T-helper 1 cell (primary cell): ENCODE measurements at regions not wholly inside any gene's neighbourhood (a gene's known extent, or its start where the extent isn't known, plus 50 kb on each side); places are given as distances from the start of the nearest gene placed in this dataset.

Experiments
- DNase-seq, 5 donors: peaks; one replicate each; pipeline ENCODE4 v3.0.0-alpha.2; 2012 to 2020

DNA sequence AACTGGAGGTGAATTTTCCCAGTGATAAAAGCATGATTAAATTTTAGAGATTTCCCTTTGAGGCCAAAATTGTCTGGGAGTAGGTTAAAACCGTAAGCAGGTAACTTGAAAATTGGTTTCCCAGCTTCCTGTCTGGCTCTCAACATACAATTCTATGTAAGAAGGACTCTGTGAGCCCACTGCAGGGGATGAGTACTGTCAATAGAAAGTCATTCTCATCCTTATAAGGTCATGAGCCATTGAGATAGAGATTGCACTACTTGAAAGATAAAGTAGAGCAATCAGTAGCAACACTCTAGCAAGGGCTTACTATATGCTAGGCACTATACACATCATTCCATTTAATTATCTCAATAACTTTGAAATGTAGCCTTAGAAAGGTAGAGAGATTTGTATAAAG, 225.6 kb upstream of the HMGA2 start:
- DNase-seq: no peak

DNA sequence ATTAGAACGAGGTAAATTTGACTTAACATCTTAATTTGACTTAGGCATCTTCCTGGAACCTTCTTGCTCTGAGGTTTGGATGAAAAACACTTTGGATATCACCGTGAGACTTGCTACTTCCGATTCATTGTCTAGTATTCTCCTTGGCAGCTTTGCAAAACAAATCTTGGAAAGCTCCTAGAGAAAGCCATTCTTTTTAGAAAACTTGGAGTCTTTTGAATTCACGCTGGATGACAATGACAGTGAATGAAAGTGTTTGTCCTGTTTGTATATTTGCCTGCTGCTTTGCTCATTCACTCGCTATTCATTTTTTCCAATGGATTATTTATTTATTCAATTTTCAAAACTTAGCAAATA, 222.1 kb upstream of the HMGA2 start:
- DNase-seq: no peak

DNA sequence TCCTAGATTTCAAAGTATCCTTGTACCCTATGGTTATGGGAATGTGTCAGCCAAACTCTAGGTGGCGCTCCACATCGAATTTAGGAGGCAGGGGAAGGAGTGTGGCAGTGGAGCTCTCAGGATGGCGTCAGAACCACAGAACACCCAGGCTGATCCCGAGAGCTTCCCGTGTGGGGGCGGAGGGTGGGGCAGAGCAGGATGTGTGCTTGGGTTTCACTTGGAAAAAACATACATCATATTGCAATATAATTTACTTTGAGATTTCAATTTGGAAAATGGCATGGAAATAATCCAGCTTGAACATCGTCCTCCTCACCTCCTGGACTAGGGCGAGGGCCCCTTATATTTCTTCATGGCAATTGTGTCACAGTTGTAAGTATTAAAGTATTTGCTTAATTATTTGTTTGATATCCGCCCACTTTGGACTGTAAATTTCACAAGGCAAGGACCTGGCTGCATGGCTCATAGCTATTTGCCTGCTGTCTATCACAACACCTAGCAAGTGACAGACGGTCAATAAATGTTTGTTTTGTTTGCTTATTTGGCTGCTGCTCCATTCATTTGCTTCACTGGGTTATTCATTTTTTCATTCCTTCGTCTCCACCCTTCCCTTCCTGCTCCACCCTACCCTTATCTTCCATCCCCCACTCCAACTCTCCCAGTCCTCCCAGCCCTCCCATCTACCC, 221.5 kb upstream of the HMGA2 start:
- DNase-seq: peak in 1 of 5 donors; percentile 21

DNA sequence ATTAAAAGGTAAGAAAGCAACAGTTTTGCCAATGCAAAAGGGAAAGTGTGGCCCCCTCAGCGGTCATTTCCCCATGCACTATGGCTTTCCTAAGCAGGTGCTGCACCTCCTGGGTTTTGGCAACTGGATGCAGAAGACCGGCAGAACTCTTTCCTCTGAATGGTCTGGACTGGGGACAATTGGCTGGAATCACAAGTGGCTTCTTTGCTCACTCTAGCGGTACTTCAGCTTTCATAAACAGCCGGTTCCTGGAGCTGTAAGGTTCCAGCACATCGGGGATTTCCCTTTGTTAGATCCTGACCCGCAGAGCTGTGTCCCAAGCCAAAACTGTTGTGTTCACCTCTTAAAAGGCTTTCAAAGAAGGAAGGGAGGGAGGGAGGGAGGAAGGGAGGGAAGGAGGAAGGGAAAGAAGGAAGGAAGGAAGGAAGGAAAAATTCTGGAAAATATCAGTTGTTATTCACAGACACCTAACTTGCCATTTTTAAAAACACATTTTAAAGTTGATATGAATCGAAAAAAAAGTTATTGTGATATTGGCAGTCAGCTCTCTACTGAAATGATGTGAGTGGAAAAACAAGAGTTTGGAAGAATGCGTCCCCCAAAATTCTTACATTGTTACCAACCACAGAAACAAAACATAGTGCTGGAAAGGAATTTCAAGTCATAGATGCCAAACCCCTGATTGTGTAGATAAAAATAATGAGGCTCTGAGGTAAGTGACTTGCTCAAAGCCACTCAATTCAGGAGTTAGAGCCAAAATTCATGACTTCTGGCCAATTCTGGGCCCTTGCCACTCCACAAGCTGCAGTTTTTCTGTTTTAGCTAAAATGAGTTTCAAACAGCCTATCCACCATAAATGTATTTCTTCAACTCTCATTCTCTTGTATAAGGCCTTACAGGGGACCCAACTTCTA, 220.6 kb upstream of the HMGA2 start:
- DNase-seq: no peak

DNA sequence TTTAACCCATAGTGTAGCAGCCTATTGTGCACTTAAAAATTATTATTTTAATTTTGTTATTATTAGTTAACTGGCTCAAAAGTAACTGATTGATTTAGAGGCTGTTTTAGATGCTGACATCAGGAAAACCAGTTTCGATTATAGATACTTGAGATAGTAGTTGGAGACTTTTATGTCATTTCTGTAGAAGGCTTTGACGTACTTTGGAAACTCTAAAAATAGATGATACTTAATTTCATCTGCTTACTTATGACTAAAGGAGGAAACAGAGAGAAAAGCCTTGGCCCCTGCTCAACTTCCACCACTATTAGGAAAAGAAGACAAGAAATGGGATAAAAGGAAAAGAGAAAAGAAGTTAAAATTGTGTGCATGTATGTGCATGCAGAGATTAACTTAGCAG, 219.3 kb upstream of the HMGA2 start:
- DNase-seq: no peak

DNA sequence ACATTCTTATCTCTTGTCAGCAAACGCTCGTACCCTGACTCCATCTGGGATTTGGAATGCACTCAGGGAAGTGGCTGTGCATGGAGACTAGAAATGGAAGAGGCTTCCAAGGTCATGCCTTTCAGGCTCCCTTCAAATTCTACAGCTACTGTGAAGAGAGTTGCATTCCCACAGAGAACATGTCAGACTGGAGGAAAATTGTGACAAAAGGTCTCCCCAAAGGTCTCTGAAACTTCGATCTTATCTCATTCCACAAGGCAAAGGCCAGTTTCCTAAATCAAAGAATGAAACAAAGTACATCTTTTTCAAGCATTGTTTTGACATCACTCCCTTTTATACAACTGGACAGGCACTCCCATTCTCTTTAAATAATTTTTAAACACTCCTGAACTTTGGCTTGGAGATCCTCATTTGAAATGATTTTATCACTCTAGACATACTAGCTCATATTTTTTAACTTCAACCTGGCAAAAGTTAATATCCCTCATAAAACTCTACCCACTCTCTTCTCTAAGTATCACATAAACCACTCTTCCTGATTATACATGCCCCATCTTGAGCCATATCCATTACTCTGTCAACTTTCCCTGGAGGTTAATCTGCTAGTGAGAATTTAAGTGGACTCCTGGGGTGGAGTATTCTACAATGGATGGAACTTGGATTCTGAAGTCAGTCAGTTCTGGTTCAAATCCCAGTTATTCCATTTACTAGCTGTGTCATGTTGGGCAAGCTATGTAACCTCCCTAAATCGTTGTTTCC, 218.1 kb upstream of the HMGA2 start:
- DNase-seq: no peak

DNA sequence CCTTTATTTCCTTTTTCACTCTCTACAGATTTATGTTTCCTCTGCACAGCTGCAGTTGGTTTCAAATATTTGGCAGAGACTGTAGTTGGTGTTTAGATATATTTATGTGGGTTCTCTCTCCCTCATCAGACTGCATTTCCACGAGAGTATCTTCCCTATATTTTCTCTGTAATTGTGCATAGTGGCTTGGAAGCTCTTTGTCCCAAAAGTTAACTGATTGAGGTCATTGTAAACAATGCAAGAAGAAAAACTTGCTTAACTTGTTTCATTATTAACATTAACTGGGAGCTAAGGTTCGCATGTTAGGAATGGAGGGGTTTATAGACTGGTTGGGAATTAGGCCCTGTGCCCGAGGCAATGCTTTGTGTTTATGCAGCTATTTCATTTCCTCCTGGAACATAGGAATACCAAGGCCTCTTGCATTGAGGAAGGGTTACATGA, 216.9 kb upstream of the HMGA2 start:
- no peak for DNase-seq

DNA sequence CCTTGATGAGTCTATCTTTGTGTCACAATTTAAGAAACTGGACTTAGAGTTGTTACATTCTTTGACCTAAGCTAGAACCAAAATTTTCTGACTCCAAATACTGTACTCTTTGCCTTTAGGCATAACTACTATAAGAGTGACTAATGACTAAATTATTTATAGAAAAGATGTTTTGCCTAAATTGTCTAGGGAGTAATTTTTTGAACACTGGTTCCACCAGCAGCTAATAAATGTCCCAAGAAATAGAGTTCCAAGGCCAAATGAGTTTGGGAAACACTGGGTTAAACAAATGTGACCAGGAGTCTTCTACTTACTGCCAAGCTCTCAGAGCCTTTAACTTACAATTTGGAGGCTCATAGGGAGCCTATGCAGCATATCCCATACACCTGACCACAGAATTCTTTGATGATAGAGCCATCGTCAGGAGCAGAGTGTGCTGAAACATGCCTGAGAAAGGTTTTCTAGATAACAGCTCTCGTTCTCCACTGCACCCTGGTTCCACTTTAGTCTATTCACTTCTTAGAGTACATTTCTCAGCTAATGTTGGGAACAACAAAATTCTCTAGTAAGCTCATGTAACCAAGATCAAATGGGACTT, 215.9 kb upstream of the HMGA2 start:
- DNase-seq: no peak

DNA sequence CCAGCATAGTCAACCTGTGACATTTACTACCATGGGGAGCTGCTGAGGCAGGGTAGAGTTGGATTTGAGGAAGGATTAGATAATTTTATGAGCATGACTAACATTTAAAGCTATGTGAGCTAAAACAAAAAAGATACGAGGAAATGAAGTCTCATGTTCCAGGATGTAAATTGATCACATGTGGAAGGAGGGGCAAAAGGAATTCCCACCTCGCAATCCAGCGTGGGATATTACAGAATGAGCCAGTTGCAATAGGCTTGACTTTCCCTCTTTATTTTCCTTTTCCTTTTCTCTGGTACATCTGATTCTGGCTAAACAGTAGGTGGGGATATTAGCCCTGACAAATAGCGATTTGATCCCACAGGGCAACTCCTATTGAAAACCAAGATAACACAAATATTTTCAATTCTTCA, 214.9 kb upstream of the HMGA2 start:
- DNase-seq: no peak

DNA sequence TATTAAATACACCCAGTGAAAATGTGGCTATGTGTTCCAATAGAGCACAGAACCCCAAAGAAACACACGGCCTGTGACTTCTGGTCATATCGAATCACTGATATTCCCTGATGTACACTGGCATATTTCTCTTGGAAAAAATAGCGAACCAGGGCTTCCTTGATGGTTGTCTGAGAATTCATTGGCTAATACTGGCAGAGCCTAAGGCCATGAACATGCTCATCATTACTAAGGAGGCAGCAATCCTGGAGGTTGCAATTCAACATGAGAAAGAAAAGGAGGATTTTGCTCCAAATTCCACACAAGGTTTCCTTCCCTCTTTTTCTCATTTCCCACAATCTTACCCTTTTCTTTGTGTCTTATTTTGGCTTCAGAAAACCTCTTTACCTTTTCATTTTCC, 212.9 kb upstream of the HMGA2 start:
- no peak for DNase-seq

DNA sequence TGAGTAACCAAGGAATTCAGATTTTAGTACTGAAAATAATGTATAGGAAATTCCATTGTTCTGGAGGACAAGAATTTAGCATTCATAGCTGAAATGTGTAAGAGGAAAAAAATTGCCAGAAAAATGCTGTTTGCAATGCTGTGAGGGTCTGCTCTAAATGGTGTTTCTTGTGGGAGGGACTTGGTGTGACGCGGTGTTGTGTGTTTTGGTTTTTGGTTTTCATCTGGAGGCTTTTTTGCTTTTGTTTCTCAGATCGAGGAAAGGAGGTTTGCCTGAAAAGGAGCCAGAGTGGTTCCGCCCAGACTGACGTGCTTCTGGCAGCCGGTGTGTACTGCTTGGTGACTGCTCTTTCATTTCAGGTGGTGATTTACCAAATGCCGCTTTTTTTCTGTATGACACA, 211.8 kb upstream of the HMGA2 start:
- DNase-seq: no peak

DNA sequence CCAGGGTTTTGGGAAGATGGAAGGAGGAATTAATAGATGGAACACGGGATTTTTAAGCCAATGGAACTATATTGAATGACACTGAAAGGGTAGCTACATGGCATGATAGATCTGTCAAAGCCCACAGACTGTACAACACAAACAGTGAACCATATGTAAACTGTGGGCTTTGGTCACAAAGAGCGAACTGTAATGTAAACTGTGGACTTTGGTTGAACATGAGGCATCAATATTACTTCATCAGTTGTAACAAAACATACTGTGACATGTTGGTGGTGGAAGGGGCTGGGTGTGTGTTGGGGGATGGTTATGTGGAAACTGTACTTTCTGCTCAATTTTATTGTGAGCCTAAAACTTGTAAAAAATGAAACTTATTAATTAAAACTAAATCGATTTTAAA, 210.6 kb upstream of the HMGA2 start:
- DNase-seq: no peak

DNA sequence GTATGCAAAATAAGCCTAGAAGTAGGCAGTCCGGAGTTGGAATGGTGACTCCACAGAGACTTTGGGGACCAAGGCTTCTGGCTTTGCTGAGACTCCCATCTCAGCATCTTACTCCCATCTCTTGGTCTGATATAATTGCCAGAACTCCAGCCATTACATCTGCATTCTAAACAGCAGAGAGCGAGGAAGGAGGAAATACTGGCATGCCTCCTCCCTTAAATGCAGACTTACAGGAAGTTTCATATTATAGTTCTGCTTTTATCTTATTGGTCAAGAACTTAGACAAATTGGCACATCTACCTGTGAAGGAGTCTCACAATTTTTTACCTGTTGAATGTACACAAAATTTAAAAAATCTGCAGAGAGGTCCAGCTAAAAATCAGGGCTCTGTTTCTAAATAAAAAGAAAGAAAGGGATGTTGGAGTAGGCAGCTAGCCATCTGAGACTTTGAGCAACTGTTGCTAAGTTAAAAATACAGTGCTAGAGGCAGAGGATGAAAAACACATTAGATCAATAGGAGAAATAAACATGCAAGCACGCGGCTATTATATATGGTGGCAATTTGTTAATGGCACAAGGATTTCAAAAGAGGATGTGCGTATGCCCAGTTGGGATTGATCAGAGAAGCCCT, 209.9 kb upstream of the HMGA2 start:
- DNase-seq: no peak

DNA sequence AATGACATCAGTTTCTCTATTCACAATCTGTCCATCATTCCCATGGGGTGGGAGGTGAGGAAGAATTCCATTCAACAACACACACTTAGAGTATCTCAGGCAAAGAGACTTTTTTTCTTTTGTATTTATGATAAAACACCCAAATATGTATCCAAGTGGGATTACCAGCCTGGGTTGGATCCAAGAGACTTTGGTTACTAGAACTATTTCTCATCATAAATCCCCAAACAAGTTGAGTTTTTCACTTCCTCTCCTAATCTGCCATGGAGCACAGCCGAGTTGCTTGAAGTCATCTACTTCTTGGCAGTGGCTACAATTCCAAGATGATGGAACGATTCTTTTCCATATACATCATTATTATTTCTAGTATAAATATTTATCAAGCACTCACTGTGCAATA, 209.2 kb upstream of the HMGA2 start:
- DNase-seq: no peak

DNA sequence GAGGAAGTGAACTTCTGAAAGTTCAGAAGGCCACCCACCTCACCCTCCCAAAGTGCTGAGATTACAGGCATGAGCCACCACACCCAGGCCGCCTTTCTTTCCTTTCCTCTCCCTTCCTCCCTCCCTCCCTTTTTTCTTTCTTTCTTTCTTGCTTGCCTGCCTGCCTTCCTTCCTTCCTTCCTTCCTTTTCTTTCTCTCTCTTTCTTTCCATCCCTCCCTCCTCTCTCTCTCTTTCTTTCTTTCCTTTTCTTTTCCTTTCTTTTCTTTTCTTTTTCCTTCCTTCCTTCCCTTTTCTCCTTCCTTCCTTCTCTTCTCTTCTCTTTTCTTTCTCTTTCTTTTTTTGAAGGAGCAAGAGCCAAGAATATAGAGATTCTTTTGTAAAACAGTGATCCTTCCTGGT, 208.3 kb upstream of the HMGA2 start:
- no peak for DNase-seq

DNA sequence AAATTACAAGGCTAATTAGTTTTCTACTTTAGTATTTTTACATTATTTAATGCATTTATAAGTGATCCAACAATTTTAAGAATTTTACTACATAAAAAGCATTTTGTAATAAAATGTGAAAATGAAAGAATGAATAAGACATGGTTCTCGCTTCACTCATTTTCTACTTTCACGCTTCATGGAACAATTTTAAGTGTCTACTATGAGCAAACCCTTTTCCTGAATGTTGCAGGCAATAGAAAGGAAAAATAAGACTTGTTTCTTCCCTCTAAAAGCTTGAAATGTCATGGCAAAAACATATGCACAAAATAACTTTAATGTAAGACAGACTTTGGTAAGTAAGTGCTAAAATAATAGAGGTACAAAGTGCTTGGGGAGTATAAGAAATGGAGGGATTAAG, 205.7 kb upstream of the HMGA2 start:
- no peak for DNase-seq

DNA sequence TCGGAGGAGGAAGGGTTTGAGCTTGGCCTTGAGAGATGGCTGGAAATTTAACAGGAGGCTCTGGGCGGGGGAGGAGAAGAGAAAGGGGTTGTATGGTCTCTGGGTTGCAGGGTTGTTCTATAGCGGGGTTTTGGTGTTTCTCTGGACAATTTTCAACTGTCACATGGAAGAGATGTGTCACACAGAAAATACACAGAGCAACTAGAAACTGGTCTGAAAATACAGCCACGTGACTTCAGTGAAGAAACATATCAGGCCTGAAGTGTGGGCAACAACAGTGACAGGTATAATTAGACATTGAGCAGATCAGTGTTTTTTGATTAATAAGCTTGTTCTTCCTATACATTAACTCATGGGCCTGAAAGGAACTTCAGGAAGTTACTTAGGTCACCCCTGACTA, 205.3 kb upstream of the HMGA2 start:
- no peak for DNase-seq

DNA sequence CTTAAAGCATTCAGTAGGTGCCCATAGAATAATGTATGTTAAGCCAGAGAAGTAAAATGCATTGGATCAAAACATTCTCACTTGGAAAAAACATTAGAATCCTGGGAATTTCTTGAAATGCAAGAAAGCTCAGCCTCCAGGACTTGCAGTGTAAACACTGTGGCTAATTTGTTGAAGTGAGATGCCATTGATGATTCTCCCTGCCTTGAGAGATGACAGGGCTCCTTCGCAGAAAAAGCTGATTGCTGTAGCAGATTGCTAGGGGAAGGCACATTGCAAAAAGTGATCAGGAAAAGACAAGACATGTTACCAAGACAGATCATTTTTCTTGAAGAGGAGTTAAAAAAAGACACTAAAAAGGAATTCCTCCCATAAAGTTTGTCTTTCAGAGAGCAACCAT, 204.2 kb upstream of the HMGA2 start:
- DNase-seq: no peak

DNA sequence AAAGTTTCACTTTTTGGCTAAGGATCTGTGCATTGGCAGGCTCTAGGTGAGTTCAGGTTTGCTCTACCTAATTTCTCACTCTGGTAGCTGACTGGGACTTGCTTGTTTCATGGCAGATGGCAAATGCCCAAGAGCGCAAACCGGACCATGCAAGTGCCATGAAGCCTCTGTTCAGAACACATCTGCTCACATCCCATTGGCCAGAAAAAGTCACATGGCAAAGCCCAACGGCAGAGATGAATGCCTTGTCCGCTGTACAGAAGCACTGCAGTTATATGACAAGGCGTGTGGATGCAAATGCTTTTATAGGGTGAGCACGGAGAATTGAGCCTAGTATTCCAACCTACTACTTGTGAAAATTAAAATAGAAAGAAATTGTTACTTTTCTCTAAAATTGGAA, 202.2 kb upstream of the HMGA2 start:
- DNase-seq: no peak

DNA sequence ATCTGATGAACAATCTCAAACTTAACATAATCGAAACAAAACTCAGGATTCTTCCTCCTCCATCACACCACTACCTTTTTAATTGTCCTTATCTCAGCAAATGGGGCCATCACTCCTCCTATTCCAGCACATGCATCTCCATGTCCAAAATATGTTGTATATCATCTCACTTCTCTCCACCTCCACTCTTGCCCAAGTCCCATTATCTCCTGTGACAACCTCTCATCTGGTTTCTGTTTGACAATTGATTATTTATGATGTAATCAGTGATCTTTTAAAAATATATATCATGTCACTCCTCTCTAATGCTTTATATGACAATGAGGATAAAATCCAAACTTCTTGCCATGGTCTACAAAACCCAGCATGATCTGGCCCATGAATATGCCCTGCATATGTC, 200.8 kb upstream of the HMGA2 start:
- DNase-seq: no peak

DNA sequence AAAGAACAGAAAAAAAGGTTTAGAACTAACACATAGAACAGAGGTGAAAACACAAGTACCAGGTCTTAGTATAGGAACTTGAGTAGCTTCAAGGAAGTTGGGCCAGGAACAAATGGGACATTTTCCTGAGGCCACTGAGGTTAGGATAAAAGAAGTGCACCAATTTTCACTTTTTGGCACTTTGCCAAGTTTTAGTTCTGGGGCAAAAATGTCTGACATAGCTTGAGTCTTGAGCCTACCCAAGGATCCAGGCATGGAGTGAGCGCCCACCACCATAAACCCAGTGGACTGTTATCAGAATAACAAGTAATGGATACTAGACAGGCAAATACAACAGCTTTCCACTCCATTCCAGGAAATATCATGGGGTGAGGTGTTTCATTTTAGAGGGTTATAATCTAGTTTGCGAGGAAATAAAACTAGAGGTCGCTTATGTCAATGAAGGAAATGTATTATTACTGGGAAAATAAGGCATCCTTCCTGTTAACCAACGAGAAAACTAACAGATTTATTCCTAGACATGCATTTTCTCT, 199.7 kb upstream of the HMGA2 start:
- no peak for DNase-seq

DNA sequence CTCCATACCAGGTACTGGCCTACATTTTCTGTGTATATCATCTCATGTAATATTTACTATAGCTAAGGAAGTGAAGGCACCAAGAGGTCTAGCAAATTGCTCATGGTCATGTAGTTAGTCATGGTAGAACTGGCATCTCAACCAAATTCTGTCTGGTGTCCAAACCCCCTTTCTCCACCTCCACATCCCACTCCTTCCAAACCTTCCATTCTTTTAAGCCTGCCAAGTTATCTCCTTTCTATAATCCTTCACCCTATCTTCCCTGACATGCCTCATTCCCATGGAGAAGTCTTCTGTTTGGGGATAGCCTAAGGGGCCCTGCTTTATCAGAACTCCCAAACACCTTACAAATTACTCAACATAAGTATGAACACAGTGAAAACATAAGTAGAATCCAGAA, 196.2 kb upstream of the HMGA2 start:
- no peak for DNase-seq

DNA sequence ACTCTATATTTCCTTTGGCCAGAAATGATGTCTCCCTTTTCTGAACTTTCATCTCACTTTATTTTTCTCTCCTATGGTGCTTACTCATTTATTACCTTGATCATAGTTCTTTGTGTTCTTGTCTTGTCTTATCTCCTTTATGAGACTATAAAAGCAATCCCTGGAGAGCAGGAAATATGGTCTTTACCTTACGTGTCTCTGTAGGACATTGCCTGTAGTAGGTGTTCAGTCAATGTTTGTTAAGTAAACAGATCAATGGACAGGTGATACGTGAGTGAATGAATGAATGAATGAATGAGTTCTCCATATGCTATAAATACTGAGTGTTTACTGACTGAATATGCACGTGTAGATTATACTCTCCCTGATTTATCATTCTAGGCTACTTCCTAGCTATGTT, 193.7 kb upstream of the HMGA2 start:
- DNase-seq: no peak
